IPS-NIHi11 (cell line): ENCODE measurements at regions not wholly inside any gene's neighbourhood (a gene's known extent, or its start where the extent isn't known, plus 50 kb on each side); places are given as distances from the start of the nearest gene placed in this dataset.
"Not testable (repeated sequence)": the region's sequence is repeated elsewhere in the genome, so short reads cannot be mapped to it uniquely, and the experiment has no call there.

Experiments
- DNase-seq: peaks from one replicate; pipeline ENCODE4 v3.0.0; 2012; ENCODE audit warnings: mixed read lengths, low spot score

- peak; percentile 76 for DNase-seq
These were observed 201.9 kb upstream of the AGTR2 start for GRCh38 chrX:115968436-115969252.

GRCh38 chrX:115970718-115971117, 199.8 kb upstream of the AGTR2 start:
- no peak for DNase-seq

DNA sequence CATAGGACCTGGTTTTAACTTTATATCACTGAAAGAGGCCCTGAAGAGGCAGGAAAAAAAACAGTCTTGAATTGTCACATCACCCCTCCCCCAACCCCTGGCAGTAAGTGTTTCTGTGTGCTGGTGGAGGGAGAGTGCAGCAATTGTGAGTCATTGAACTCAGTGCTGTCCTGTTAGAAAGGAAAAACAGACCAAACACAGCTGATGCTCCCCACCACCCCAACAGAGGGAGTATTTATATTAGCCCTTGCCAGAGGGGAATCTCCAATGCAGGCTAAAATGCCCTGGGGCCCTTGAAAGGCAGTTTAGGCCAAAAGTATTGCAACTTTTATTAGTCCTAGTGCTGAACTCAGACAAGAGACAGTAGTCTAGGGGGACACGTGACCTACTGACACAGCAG, 197.8 kb upstream of the AGTR2 start:
- DNase-seq: no peak

DNA sequence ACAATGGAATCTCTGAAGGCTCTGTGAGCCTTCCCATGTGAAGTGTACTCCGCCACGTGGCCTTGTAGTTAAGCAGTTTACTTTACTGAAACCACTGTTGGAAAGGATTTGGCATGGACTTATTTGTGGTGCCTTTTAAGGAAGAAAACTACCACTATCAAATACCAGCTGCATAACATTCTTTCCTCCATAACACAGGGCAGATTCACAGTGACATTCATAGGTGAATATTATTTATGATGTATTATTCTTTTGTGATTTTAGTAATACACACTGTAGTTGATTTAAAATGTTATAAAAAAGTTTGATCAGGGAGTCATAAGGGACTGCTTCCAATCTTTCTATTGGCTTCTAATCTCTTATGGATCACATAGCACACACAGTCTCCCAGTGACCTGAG, 192.5 kb upstream of the AGTR2 start:
- DNase-seq: no peak

DNA sequence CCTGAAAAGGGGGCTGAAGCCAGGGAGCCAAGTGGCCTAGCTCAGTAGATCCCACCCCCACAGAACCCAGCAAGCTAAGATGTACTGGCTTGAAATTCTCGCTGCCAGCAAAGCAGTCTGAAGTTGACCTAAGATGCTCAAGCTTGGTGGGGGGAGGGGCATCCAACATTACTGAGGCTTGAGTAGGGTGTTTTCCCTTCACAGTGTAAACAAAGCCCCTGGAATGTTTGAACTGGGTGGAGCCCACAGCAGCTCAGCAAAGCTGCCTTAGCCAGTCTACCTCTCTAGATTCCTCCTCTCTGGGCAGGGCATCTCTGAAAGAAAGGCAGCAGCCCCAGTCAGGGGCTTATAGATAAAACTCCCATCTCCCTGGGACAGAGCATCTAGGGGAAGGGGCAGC, 187.4 kb upstream of the AGTR2 start:
- DNase-seq: not testable (repeated sequence)

- not testable (repeated sequence) for DNase-seq
These were observed 183.1 kb upstream of the AGTR2 start for GRCh38 chrX:115987464-115987863.

GRCh38 chrX:115988825-115989224, 181.7 kb upstream of the AGTR2 start:
- no peak for DNase-seq

DNA sequence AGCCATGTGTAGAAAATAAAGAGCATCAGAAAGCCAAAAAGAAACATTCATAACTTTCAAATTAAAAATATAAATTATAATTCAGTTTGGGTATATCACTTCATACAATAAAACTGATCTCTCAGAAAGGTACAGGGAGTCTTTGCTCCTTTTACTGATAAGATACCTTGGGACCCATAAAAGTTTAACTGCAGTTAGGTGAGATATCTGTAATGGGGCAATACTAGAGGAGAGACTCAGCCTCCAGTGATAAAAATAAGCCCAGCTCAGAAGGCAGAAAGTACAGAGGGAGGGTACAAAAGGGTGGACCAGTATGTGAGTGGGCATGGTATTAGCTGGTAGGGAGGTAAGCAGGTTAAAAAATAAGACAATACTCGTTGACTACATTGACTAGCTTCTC, 180.9 kb upstream of the AGTR2 start:
- DNase-seq: no peak

DNA sequence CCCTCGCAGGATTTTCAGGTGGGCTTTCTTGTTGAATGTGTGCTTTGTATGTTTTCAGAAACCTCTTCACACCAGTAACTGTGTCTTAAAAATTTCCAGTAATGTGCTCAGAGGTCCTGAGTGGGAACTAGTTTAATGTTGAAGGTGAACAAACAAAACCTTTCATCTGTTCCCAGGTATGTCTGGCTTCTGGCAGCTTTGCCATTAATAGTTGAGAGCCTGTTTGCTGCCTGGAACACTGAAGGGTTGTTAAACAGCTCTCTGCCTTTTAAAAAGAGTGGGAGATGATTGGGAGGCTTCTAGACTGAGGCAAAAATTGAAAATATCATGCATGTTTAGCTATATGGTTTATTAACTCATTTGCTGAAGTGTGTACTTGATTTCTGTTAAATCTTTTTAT, 161.2 kb upstream of the AGTR2 start:
- DNase-seq: no peak

GRCh38 chrX:116009861-116010710, 160.5 kb upstream of the AGTR2 start:
- DNase-seq: peak; percentile 7

- DNase-seq: no peak
These were observed 159.6 kb upstream of the AGTR2 start for GRCh38 chrX:116010939-116011338.

GRCh38 chrX:116031331-116031730, 139.2 kb upstream of the AGTR2 start:
- DNase-seq: no peak
